DOHH2 (cell line): ENCODE measurements at regions not wholly inside any gene's neighbourhood (a gene's known extent, or its start where the extent isn't known, plus 50 kb on each side); places are given as distances from the start of the nearest gene placed in this dataset.

ENCODE experiments used
- H3F3A ChIP-seq: fragments of 200-600 bp; sonication (generic), shearing (Covaris generic); 2 replicates; pipeline ENCODE4 v1.6.0; 2016; ENCODE audit warnings: antibody characterized with exemption, mild to moderate bottlenecking; ENCODE audit not compliant: control insufficient read depth, insufficient read depth
- H3K27ac ChIP-seq: fragments of 200-600 bp; sonication (generic); 2 replicates; pipeline ENCODE4 v1.5.1; 2014; ENCODE audit warnings: low read depth, mild to moderate bottlenecking, low read length, moderate library complexity
- H3K27me3 ChIP-seq: fragments of 200-600 bp; sonication (generic); 2 replicates; pipeline ENCODE4 v1.6.1; 2014; ENCODE audit warnings: mild to moderate bottlenecking, low read length, mixed read lengths; ENCODE audit not compliant: control insufficient read depth
- H3K36me3 ChIP-seq: fragments of 200-600 bp; sonication (generic); 2 replicates; pipeline ENCODE4 v1.6.1; 2014; ENCODE audit warnings: mild to moderate bottlenecking, low read length, moderate library complexity, mixed read lengths; ENCODE audit not compliant: control insufficient read depth
- H3K4me1 ChIP-seq: fragments of 200-600 bp; sonication (generic); 2 replicates; pipeline ENCODE4 v1.6.1; 2014; ENCODE audit warnings: mild to moderate bottlenecking, low read length, mixed read lengths; ENCODE audit not compliant: control insufficient read depth
- H3K4me2 ChIP-seq: fragments of 200-600 bp; sonication (generic); 2 replicates; pipeline ENCODE4 v1.6.0; 2014; ENCODE audit warnings: mild to moderate bottlenecking, low read length, moderate library complexity
- H3K4me3 ChIP-seq: fragments of 200-600 bp; sonication (generic); 2 replicates; pipeline ENCODE4 v1.5.1; 2014; ENCODE audit warnings: mild to moderate bottlenecking, low read length, mixed read lengths
- H3K79me2 ChIP-seq: fragments of 200-600 bp; sonication (generic); 2 replicates; pipeline ENCODE4 v1.6.1; 2014; ENCODE audit warnings: mild to moderate bottlenecking, low read length, mixed read lengths; ENCODE audit not compliant: control insufficient read depth
- H3K9me2 ChIP-seq: fragments of 200-600 bp; sonication (generic); replicated peaks from 2 replicates; pipeline ENCODE4 v1.6.1; 2014; ENCODE audit warnings: mild to moderate bottlenecking, low read length, mixed read lengths; ENCODE audit not compliant: control insufficient read depth
- H3K9me3 ChIP-seq: fragments of 200-600 bp; sonication (generic); 2 replicates; pipeline ENCODE4 v1.6.1; 2014; ENCODE audit warnings: antibody characterized with exemption, low read length, mixed read lengths; ENCODE audit not compliant: control insufficient read depth, insufficient read depth
- H4K20me1 ChIP-seq: fragments of 200-600 bp; sonication (generic); 2 replicates; pipeline ENCODE4 v1.6.0; 2014; ENCODE audit warnings: low read depth, mild to moderate bottlenecking, antibody characterized with exemption, low read length, moderate library complexity; ENCODE audit not compliant: control insufficient read depth, insufficient read depth
- EZH2phosphoT487 ChIP-seq: fragments of 200-600 bp; sonication (generic); IDR thresholded peaks from 2 replicates; pipeline ENCODE4 v1.6.1; 2017; ENCODE audit warnings: borderline replicate concordance, mild to moderate bottlenecking, antibody characterized with exemption, low read length, moderate library complexity, mixed read lengths
- TF ChIP-seq, protein P1 (sequence below): fragments of 200-600 bp; sonication (generic); IDR thresholded peaks from one replicate; pipeline ENCODE4 v1.5.1; 2014; ENCODE audit warnings: antibody characterized with exemption, mild to moderate bottlenecking, low read depth, low read length; ENCODE audit not compliant: poor library complexity, severe bottlenecking

GRCh38 chr14:66378712-66379505, 107.3 kb upstream of the CCDC196 start:
- Histone ChIP-seq H3K27me3 (peaks cover 8% of the 10 kb centered on the region; the same call in 1 of the 2 replicates), H3K9me3 (no peaks in the 10 kb centered on the region), H3K27ac (no peak overlapping the region), H3K9me2 (no peaks in the 10 kb centered on the region), H3K36me3 (no peaks in the 10 kb centered on the region), H3K4me3 (no peak overlapping the region), H4K20me1 (no peaks in the 10 kb centered on the region), H3K79me2 (no peaks in the 10 kb centered on the region), H3K4me2 (no peak overlapping the region), H3K4me1 (no peaks in the 10 kb centered on the region), H3F3A (no peaks in the 10 kb centered on the region)
- TF ChIP-seq, protein P1, sequence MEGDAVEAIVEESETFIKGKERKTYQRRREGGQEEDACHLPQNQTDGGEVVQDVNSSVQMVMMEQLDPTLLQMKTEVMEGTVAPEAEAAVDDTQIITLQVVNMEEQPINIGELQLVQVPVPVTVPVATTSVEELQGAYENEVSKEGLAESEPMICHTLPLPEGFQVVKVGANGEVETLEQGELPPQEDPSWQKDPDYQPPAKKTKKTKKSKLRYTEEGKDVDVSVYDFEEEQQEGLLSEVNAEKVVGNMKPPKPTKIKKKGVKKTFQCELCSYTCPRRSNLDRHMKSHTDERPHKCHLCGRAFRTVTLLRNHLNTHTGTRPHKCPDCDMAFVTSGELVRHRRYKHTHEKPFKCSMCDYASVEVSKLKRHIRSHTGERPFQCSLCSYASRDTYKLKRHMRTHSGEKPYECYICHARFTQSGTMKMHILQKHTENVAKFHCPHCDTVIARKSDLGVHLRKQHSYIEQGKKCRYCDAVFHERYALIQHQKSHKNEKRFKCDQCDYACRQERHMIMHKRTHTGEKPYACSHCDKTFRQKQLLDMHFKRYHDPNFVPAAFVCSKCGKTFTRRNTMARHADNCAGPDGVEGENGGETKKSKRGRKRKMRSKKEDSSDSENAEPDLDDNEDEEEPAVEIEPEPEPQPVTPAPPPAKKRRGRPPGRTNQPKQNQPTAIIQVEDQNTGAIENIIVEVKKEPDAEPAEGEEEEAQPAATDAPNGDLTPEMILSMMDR, result no peak
- TF ChIP-seq EZH2phosphoT487, result no peak

DNA sequence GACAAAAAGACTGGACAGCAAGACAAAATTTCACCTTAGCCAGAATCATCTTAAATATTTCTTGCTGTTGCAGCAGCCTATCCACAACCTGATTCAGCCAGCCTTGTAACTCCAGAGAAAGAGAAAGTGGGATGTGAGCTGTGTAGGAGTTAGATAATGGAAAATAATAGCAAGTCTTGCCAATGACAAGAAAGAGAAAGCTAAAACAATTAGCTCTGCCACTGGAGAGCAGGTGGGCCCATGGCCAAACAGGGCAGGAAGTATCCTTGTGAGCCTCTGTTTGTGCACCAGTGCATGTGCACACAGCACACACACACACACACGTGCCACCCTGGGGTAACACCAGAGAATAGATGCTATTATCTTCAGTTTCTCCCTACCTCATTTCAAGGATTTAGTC, 106.0 kb upstream of the CCDC196 start:
- H3K27me3 ChIP-seq, result peaks cover 8% of the 10 kb centered on the region; the same call in 1 of the 2 replicates
- TF ChIP-seq, protein P1, result no peak
- no peak for TF ChIP-seq EZH2phosphoT487
- H4K20me1 ChIP-seq, result no peaks in the 10 kb centered on the region
- H3K36me3 ChIP-seq, result no peaks in the 10 kb centered on the region
- no peak overlapping the region for H3K4me2 ChIP-seq
- no peaks in the 10 kb centered on the region for H3F3A ChIP-seq
- no peaks in the 10 kb centered on the region for H3K4me1 ChIP-seq
- no peak overlapping the region for H3K4me3 ChIP-seq
- H3K9me2 ChIP-seq, result no peaks in the 10 kb centered on the region
- no peaks in the 10 kb centered on the region for H3K9me3 ChIP-seq
- no peak overlapping the region for H3K27ac ChIP-seq
- no peaks in the 10 kb centered on the region for H3K79me2 ChIP-seq

DNA sequence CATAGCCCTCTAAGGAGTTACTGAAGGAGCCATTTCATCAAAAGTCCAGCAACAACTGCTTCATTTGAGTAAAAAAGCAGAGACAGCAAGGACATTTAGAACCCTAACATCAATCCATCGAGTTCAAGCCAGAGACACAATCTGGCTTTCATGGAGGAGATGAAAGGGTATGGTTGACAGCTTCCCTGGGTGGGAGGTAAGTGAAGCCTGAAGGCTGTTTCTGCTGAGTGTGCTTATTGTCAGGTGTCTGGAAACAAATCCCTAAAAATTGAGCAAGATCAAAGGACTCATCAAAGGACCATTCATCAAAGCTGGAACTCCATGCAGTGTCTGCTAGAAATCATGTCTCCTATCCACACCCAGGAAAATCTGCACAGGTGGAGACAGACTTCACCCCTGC, 104.4 kb upstream of the CCDC196 start:
- no peaks in the 10 kb centered on the region for H3K4me1 ChIP-seq
- no peaks in the 10 kb centered on the region for H3K79me2 ChIP-seq
- H3K4me3 ChIP-seq, result no peak overlapping the region
- peaks cover under 1% of the 10 kb centered on the region; the same call in 1 of the 2 replicates for H3K27me3 ChIP-seq
- TF ChIP-seq EZH2phosphoT487, result no peak
- TF ChIP-seq, protein P1, result no peak
- no peaks in the 10 kb centered on the region for H3K9me2 ChIP-seq
- H3K4me2 ChIP-seq, result no peak overlapping the region
- no peaks in the 10 kb centered on the region for H3K9me3 ChIP-seq
- H3K27ac ChIP-seq, result no peak overlapping the region
- no peaks in the 10 kb centered on the region for H3K36me3 ChIP-seq
- H4K20me1 ChIP-seq, result no peaks in the 10 kb centered on the region
- no peaks in the 10 kb centered on the region for H3F3A ChIP-seq
